Mucosa of stomach (tissue), 1 donor: ENCODE measurements at regions not wholly inside any gene's neighbourhood (a gene's known extent, or its start where the extent isn't known, plus 50 kb on each side); places are given as distances from the start of the nearest gene placed in this dataset.

Source experiments
- H3K27me3 ChIP-seq: one replicate; pipeline ENCODE4 v1.7.0; 2013; ENCODE audit warnings: mild to moderate bottlenecking, low read length; ENCODE audit not compliant: control insufficient read depth, insufficient read depth
- H3K36me3 ChIP-seq: one replicate; pipeline ENCODE4 v1.7.0; 2013; ENCODE audit warnings: low read length; ENCODE audit not compliant: control insufficient read depth, insufficient read depth
- H3K4me1 ChIP-seq: one replicate; pipeline ENCODE4 v1.7.0; 2013; ENCODE audit warnings: mild to moderate bottlenecking, low read length; ENCODE audit not compliant: control insufficient read depth, insufficient read depth
- H3K4me3 ChIP-seq: one replicate; pipeline ENCODE4 v1.7.0; 2013; ENCODE audit warnings: low read length
- H3K9ac ChIP-seq: one replicate; pipeline ENCODE4 v1.7.0; 2013; ENCODE audit warnings: mild to moderate bottlenecking, low read length, moderate library complexity
- H3K9me3 ChIP-seq: one replicate; pipeline ENCODE4 v1.7.0; 2013; ENCODE audit warnings: mild to moderate bottlenecking, low read length, moderate library complexity; ENCODE audit not compliant: control insufficient read depth
- donor health status: Pancreatic carcinoma.

DNA sequence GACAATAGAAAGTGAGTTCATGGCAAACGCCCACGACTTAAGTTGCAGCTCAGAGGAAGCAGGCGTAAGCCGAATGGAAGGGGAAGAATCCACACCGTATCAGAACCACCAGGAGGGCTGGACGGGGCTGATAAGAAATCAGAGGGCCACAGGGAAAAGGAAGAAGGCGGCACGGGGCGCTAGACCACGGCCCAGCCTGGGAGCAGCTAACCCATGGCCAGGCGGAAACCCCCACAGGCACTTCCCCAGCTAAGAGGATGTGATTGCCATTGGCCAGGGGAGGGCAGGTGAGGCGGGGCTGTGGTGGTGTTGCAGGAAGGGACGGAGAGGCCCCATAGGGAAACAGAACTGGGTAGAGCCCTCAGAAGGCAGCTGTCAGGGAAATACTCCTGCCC lies 174.0 kb upstream of the AFDN start:
- Histone ChIP-seq H3K9ac (no peak overlapping the region), H3K9me3 (no peaks in the 10 kb centered on the region), H3K4me3 (no peak overlapping the region), H3K4me1 (no peaks in the 10 kb centered on the region), H3K27me3 (no peaks in the 10 kb centered on the region), H3K36me3 (no peaks in the 10 kb centered on the region)

GRCh38 chr6:167653561-167653960 lies 173.2 kb upstream of the AFDN start:
- H3K36me3 ChIP-seq: no peaks in the 10 kb centered on the region
- no peaks in the 10 kb centered on the region for H3K27me3 ChIP-seq
- H3K4me1 ChIP-seq: no peaks in the 10 kb centered on the region
- H3K9me3 ChIP-seq: no peaks in the 10 kb centered on the region
- H3K9ac ChIP-seq: no peak overlapping the region
- no peak overlapping the region for H3K4me3 ChIP-seq

- no peak overlapping the region for H3K9ac ChIP-seq
- no peak overlapping the region for H3K4me3 ChIP-seq
- H3K4me1 ChIP-seq: no peaks in the 10 kb centered on the region
- no peaks in the 10 kb centered on the region for H3K9me3 ChIP-seq
- H3K27me3 ChIP-seq: no peaks in the 10 kb centered on the region
- H3K36me3 ChIP-seq: no peaks in the 10 kb centered on the region
Measured at GRCh38 chr6:167654389-167654788, 172.3 kb upstream of the AFDN start.

DNA sequence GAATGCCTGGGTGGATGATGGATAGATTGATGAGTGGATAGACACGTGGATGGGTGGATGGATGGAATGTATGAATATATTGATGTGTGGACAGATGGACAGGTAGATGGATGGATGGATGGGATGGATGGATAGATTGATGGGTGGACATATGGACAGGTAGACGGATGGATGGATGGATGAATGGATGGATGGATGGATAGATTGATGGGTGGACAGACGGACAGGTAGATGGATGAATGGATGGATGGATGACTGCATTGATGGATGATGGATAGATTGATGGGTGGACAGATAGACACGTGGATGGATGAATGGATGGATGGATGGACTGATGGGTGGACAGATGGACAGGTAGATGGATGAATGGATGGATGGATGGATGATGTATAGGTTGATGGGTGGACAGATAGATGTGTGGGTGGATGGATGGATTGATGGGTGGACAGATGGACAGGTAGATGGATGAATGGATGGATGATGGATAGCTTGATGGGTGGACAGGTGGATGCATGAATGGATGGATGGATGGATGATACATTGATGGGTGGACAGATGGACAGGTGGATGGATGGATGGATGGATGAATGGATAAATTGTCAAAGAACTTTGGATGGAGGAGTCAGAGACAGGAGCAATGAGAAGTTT lies 171.4 kb upstream of the AFDN start:
- Histone ChIP-seq H3K4me3 (no peak overlapping the region), H3K4me1 (no peaks in the 10 kb centered on the region), H3K27me3 (no peaks in the 10 kb centered on the region), H3K9me3 (no peaks in the 10 kb centered on the region), H3K9ac (no peak overlapping the region), H3K36me3 (no peaks in the 10 kb centered on the region)

GRCh38 chr6:167658106-167658505 lies 168.6 kb upstream of the AFDN start:
- Histone ChIP-seq H3K9ac (no peak overlapping the region), H3K9me3 (no peaks in the 10 kb centered on the region), H3K36me3 (no peaks in the 10 kb centered on the region), H3K4me3 (no peak overlapping the region), H3K27me3 (no peaks in the 10 kb centered on the region), H3K4me1 (peaks cover 24% of the 10 kb centered on the region)

GRCh38 chr6:167659046-167659445 lies 167.7 kb upstream of the AFDN start:
- Histone ChIP-seq H3K9ac (no peak overlapping the region), H3K36me3 (no peaks in the 10 kb centered on the region), H3K27me3 (no peaks in the 10 kb centered on the region), H3K4me1 (peaks cover 33% of the 10 kb centered on the region), H3K9me3 (no peaks in the 10 kb centered on the region), H3K4me3 (no peak overlapping the region)

DNA sequence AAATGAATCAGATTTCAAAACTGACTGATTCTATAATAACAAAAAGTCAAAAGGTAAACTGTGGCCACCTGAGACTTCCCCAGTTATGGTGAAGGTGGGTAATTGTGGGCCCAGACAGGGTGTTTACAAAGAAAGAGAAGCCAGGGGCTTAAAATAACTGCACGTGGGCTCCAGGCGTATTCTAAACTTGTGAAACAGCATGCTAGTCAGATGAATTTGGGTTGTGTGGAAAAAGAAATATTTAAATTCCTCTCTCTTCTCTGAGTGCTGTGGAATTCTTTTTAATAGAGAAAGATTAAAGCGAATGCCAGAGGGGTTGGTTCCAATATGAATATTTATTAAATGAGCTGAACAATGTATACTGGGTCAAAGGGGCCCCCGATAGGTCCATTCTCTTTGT lies 166.3 kb upstream of the AFDN start:
- H3K36me3 ChIP-seq: no peaks in the 10 kb centered on the region
- peaks cover 43% of the 10 kb centered on the region for H3K4me1 ChIP-seq
- no peak overlapping the region for H3K4me3 ChIP-seq
- no peak overlapping the region for H3K9ac ChIP-seq
- no peaks in the 10 kb centered on the region for H3K9me3 ChIP-seq
- H3K27me3 ChIP-seq: no peaks in the 10 kb centered on the region

- H3K4me1 ChIP-seq: peaks cover 43% of the 10 kb centered on the region
- H3K9ac ChIP-seq: no peak overlapping the region
- H3K36me3 ChIP-seq: no peaks in the 10 kb centered on the region
- no peaks in the 10 kb centered on the region for H3K9me3 ChIP-seq
- H3K27me3 ChIP-seq: no peaks in the 10 kb centered on the region
- H3K4me3 ChIP-seq: no peak overlapping the region
Measured at GRCh38 chr6:167660944-167661551, 165.7 kb upstream of the AFDN start.

DNA sequence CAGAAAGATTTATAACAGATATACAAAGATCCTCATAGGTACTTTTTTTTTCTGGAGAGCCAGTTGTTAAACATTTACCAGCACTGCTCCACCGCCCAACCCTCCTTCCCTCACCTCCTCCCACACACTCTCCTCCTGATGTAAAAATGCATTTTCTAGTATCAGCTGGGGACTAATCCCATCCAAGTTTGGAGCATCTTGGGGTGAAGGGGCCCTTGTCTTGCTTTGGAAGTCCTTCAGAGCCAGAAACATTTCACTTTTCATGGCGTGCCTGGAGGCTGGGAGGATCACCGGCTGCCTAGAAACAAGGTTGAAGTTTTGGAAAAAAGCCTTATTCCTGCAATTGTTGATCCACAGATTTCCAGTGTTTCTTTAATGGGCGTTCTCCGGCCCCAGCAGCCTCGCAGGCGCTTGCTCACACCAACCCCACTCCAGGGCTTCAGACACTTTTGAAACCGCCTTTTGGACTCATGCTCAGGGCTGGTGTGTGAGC lies 165.1 kb upstream of the AFDN start:
- Histone ChIP-seq H3K9me3 (no peaks in the 10 kb centered on the region), H3K4me1 (peaks cover 43% of the 10 kb centered on the region), H3K27me3 (no peaks in the 10 kb centered on the region), H3K4me3 (no peak overlapping the region), H3K9ac (no peak overlapping the region), H3K36me3 (no peaks in the 10 kb centered on the region)

- Histone ChIP-seq H3K9ac (no peak overlapping the region), H3K36me3 (no peaks in the 10 kb centered on the region), H3K4me3 (no peak overlapping the region), H3K9me3 (no peaks in the 10 kb centered on the region), H3K27me3 (no peaks in the 10 kb centered on the region), H3K4me1 (peaks cover 43% of the 10 kb centered on the region)
Measured at GRCh38 chr6:167662075-167662880, 164.4 kb upstream of the AFDN start.

GRCh38 chr6:167662881-167663205 lies 163.9 kb upstream of the AFDN start:
- Histone ChIP-seq H3K9ac (no peak overlapping the region), H3K4me3 (no peak overlapping the region), H3K36me3 (no peaks in the 10 kb centered on the region), H3K4me1 (peaks cover 45% of the 10 kb centered on the region), H3K27me3 (no peaks in the 10 kb centered on the region), H3K9me3 (no peaks in the 10 kb centered on the region)

DNA sequence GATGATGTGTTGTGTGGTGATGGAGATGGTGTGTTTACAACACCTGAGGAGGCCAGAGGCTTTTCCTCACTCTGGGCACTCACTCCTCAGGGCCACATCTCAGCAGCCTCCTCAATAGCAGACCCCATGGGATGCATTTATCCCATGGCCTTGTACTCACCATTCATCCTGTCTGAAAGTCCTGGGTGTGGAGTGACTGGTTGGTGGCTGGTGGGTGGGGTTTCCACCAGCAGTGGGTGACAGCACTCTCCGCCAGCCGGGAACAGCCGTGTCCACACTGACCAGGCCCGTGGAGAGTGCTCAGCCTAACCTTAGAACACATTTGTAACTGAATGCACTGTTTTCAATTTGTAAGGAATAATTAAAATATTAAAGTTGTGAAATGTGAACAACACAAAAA lies 163.4 kb upstream of the AFDN start:
- Histone ChIP-seq H3K27me3 (no peaks in the 10 kb centered on the region), H3K9ac (peak overlapping the region; percentile 18), H3K4me1 (peaks cover 49% of the 10 kb centered on the region), H3K9me3 (no peaks in the 10 kb centered on the region), H3K36me3 (no peaks in the 10 kb centered on the region), H3K4me3 (no peak overlapping the region)
